ENCODE measurements at regions not wholly inside any gene's neighbourhood (a gene's known extent, or its start where the extent isn't known, plus 50 kb on each side); places are given as distances from the start of the nearest gene placed in this dataset.

DNA sequence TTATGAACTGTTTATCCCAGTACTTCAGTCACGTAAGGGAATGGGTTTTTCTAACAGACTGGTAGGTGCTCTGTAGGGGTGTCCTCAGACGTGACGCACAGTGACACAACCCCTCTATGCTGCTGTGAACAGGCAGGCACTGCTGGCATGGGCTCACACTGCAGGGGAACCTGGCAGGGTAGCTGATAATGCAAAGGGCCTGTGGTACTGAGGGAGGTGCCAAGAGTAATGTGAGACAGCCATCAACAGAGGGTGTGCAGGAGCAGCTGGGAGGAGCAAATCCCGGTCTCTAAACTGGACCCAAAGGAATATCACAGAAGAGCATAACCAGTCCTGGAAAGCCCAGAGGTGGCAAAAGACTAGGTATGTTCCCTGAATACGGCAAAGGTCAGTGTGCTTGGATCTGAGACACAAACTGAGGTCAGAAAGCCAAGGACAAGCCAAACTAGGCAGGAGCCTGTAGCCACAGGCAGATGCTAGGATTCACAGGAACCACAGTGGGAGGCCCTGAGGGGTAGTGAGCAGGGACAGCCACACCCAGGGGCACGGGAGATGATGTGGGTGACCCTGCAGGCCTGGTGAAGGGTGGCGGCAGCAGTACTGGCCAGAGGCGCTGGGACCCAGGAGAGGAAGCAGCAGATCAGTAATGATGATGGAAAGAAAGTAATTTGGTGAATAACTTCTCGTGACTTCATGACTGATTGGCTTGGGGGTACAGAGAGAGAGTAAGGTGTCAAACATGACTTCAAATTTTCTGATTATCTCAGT is 248.1 kb upstream of the CHRNA7 start:
- DNase-seq, result no peak

GRCh38 chr15:31782951-31783350 is 247.4 kb upstream of the CHRNA7 start:
- DNase-seq, result no peak

- DNase-seq, result no peak
Measured at GRCh38 chr15:31786360-31786759, 244.0 kb upstream of the CHRNA7 start.

DNA sequence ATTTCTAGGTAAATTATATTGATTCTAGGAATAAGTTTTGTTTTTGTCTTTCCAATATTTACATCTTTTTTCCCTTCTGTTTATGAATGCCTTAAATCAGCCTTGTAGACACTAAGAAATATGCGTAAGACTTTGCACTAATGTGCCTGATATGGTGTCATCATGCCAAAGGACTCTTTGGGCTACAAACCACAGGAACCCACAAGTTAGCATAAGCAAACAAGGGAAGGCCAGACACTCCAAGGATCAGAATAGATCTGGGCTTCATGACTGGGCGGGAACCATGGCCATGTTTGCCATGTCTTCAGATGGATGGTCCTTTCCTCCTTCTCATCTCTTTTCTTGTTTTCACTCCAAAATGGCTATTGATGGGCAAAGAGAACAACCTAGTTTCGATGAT is 242.2 kb upstream of the CHRNA7 start:
- DNase-seq, result no peak

DNA sequence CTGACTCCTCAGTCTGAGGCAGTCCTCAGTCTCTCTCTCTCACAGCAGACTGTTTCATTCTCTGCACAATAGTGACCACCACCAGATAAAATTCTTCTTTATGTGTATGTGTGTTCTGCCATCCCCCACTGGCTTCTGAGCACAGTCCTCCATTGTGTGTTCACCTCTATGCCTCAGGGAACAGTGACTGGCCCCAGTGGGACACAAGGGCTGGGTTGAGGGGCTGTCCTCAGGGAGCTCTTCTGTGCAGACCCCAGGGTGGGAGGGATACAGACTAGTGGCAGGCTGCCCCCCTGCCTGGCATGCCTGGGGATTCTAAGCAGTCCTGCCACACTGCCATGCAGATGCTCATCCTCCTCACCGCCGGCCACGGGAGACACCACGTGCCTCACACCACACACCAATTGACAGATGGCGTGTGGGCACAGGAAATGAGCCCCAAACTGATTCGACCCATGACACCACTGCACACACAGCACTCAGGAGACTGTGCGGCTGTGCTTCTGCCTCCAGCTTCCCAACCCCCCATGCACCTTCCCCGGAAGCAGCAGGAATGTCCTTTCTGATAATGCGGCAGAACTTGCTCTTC is 237.6 kb upstream of the CHRNA7 start:
- DNase-seq, result no peak

- no peak for DNase-seq
Measured at GRCh38 chr15:31799319-31799714, 231.0 kb upstream of the CHRNA7 start.

DNA sequence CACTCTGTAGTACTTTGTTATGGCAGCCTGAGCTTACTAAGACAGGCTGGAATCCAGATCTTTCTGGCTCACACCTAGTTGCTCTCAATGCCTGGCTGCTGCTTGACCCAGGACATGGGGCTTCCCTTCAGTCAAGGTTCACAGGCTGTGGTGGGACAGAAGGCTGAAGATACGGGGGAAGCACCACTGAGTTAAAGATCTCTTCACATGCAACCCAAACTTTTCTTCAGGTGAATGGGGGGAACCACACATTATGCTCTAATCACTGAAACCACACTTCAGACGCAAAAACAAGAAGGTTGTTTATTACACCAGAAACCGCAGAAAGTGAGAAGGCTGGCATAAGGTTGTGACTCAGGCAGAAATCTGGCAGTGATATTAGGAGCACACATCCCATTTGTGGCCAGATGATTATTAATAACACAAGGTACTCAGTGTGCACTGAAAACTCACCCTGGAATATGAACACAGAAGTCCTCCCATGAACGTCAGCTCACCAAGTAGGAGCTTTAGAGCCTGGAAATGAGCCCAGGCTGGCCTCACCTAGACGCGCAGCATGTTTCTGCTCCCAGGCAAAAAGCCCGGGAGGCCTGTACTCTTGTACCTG is 230.5 kb upstream of the CHRNA7 start:
- DNase-seq, result no peak

GRCh38 chr15:31801152-31801551 is 229.2 kb upstream of the CHRNA7 start:
- no peak for DNase-seq

DNA sequence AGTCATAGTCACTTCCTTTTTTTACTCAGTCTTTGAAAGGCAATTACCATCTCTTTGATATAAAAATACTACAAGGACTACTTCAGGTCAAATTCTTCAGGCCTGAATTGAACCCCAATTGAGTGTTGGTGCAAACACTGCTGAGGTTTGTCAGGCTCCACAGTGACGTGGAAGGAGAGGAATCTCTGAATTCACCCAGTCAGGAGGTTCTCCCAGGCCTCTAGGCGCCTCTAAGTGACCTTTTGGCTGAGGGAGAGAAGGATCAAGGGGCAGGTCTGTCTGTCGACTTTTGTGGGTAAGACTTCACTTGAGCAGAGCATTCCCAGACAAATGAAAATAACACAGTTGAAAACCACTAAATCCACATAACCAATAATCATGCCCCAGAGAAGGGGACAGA is 227.6 kb upstream of the CHRNA7 start:
- no peak for DNase-seq

DNA sequence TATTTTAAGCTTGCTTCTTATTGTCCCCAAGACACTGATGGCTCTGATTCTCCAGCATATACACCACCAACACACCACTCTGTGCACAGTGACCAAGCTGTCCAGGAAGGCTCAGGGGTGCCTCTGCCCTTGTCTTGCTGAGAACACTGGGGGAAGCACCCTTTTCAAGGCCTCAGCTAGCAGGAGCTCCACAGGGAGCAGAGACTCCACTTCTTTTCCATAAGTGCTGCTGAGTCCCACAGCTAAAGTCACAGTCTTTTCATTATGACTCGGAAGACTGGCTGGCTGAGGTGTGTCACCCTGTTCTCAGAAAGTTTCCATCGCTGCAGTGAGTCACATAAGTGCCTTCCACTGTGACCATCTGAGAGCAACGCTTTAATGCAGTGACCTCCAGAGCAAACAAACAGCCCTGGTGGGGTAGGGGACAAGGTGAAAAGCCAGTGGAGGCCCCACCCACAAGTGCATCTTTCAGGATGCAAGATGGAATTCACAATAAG is 226.9 kb upstream of the CHRNA7 start:
- no peak for DNase-seq

DNA sequence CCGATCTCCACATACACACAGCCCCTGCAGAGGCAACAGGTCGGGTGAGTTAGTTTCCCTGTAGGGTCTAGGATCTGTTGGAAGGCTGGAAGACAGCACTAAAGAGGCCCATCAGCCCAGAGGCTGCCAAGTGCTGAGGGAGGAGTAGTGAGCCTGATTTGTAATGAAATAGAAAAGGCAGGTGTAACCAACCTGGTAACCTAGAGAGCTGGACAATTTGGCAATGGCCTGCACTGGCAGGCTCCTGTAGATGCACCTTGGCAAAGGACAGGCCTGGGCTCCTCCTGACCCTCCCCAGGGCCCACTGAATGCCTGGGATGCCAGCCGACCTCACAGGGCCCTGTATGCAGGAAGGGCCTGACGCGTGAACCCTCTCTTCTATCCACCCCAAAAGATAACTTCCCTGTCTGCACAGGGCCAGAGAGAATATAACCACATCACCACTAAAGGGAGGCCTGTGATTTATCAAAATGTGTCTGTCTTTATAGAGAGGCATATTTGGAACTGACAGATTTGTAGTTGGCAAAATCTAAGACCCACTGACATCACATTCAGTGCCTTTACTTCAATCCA is 225.1 kb upstream of the CHRNA7 start:
- no peak for DNase-seq

GRCh38 chr15:31806106-31806505 is 224.2 kb upstream of the CHRNA7 start:
- no peak for DNase-seq

- no peak for DNase-seq
Measured at GRCh38 chr15:31811641-31812040, 218.7 kb upstream of the CHRNA7 start.

DNA sequence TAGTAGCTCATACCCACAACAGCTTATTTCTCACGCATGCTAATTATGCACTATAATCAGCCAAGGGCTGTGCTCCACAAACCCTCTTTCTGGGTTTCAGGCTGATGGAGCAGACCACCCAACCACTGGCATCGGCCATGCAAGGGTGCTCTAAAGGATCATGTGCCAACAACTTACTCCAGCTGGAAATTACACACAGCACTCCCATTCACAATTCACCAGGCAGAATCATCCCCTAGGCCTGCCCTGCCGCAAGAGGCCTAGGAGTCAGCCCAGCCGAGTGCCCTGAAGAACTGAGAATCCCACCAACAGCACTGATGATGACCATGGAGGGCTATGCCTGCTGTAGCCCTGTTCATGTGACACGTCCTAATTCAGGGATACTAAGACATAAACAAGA is 216.2 kb upstream of the CHRNA7 start:
- no peak for DNase-seq

- DNase-seq, result no peak
Measured at GRCh38 chr15:31815411-31816155, 214.7 kb upstream of the CHRNA7 start.

DNA sequence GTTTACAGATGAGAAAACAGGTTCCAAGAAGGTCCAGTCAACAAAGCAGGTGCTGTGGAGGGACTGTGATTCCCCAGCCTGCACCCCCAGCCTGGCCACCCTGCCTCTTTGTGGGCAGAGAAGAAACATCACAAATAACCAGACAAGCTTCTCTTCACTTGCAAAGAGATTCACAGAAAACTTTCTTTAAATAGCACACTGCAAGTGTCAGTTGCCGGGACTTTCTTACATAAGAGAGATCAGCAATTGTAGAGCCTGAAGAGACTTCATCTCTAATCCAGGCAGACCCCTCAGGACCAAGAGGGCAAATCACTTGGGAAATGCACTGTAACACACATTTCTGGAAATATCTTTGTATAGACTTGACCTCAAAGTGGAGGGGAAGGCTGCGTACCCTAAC is 207.9 kb upstream of the CHRNA7 start:
- DNase-seq, result no peak

GRCh38 chr15:31824024-31824423 is 206.3 kb upstream of the CHRNA7 start:
- no peak for DNase-seq

DNA sequence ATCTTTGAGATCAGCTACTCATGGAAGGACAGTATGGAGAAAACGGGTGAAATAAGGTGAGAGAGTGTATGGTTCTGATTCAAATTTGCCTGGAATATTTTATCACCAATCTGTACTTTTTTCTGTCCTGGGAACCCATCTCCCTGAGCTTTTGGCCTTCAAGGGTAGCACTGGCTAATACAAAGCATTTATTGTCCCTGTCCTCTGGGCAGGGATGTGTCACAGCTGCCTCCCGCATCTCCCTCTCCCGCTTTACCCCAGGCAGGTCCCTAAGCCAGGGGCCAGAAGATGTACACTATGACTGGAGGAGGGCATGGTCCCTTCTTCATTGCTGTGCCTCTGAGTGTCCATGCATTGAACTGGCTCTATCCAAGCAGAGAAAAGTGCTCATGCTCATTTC is 201.7 kb upstream of the CHRNA7 start:
- no peak for DNase-seq

- no peak for DNase-seq
Measured at GRCh38 chr15:31830591-31830990, 199.7 kb upstream of the CHRNA7 start.

GRCh38 chr15:31831596-31831995 is 198.7 kb upstream of the CHRNA7 start:
- DNase-seq, result no peak

GRCh38 chr15:31834654-31835053 is 195.7 kb upstream of the CHRNA7 start:
- DNase-seq, result no peak

DNA sequence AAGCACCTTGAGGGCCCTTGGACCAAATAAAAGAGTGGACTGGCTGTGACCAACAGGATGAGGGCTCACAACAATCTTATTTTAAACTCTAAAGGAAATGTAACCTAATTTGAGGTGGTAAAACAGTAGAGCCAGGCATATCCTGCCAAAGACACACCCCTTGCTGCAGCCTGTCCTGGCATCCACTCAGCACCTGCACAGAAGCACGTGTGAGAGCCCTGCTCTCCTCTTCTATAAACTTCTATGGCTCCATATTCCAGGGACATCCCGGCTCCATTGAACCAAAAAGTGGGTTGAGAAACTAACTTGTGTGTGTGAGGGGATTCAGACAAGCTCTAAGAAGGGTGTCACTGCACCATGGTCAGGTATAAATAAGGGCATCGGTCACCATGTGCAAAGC is 190.9 kb upstream of the CHRNA7 start:
- no peak for DNase-seq

GRCh38 chr15:31840849-31841476 is 189.4 kb upstream of the CHRNA7 start:
- no peak for DNase-seq

Measured in NCI-H2171 (cell line).